Osteoblast (primary cell): ENCODE measurements at regions not wholly inside any gene's neighbourhood (a gene's known extent, or its start where the extent isn't known, plus 50 kb on each side); places are given as distances from the start of the nearest gene placed in this dataset. TPM values are rescaled to one million over a fixed set of nuclear protein-coding genes. Genes with fewer than 3 reads are reported as not detected.

Source experiments
- DNase-seq: peaks from one replicate; pipeline ENCODE4 v3.0.0; 2011; ENCODE audit warnings: low spot score, mixed read lengths; ENCODE audit not compliant: insufficient read length; ENCODE audit errors: missing footprints
- H2AFZ ChIP-seq: 2 replicates; pipeline ENCODE4 v1.6.0; 2011; ENCODE audit warnings: mild to moderate bottlenecking, low read length
- H3K27ac ChIP-seq: 2 replicates; pipeline ENCODE4 v1.5.1; 2011; ENCODE audit warnings: mild to moderate bottlenecking, low read depth, low read length, moderate library complexity
- H3K27me3 ChIP-seq: 2 replicates; pipeline ENCODE4 v1.6.0; 2012; ENCODE audit warnings: mild to moderate bottlenecking, control low read depth, inconsistent platforms, low read length, moderate library complexity; ENCODE audit not compliant: insufficient read depth
- H3K36me3 ChIP-seq: 2 replicates; pipeline ENCODE4 v1.5.1; 2011; ENCODE audit warnings: mild to moderate bottlenecking, low read length, control low read depth, moderate library complexity; ENCODE audit not compliant: insufficient read depth
- H3K4me1 ChIP-seq: 2 replicates; pipeline ENCODE4 v1.5.1; 2011; ENCODE audit warnings: mild to moderate bottlenecking, low read length, control low read depth, moderate library complexity; ENCODE audit not compliant: insufficient read depth
- H3K4me2 ChIP-seq: 2 replicates; pipeline ENCODE4 v1.6.0; 2011; ENCODE audit warnings: mild to moderate bottlenecking, low read length; ENCODE audit not compliant: insufficient read depth
- H3K4me3 ChIP-seq: fragments of 200-600 bp; sonication (generic); 3 replicates; pipeline ENCODE4 v1.5.1; 2012; ENCODE audit warnings: mild to moderate bottlenecking, low read length, inconsistent platforms; ENCODE audit not compliant: insufficient read depth
- H3K79me2 ChIP-seq: 2 replicates; pipeline ENCODE4 v1.6.0; 2012; ENCODE audit warnings: mild to moderate bottlenecking, low read length, control low read depth, inconsistent platforms; ENCODE audit not compliant: insufficient read depth
- H3K9me3 ChIP-seq: 2 replicates; pipeline ENCODE4 v1.5.1; 2011; ENCODE audit warnings: low read depth, low read length, control low read depth
- H4K20me1 ChIP-seq: 2 replicates; pipeline ENCODE4 v1.6.0; 2012; ENCODE audit warnings: mild to moderate bottlenecking, low read length, control low read depth; ENCODE audit not compliant: insufficient read depth
- CTCF ChIP-seq: IDR thresholded peaks from 2 replicates; pipeline ENCODE4 v1.5.1; 2011; ENCODE audit warnings: mild to moderate bottlenecking, low read depth, low read length, moderate library complexity; ENCODE audit errors: extremely low read depth
- small RNA-seq: library from RNA; depleted of rRNA; stranded (forward); fragments of <200 nt; gene quantifications from one replicate; pipeline ENCODE3, GENCODE V24; 2012

- Histone ChIP-seq H3K27ac (no peak overlapping the region), H3K4me2 (no peak overlapping the region), H3K79me2 (no peaks in the 10 kb centered on the region), H2AFZ (no peak overlapping the region), H3K27me3 (no peaks in the 10 kb centered on the region), H4K20me1 (no peaks in the 10 kb centered on the region), H3K4me1 (no peaks in the 10 kb centered on the region), H3K36me3 (no peaks in the 10 kb centered on the region), H3K9me3 (no peaks in the 10 kb centered on the region), H3K4me3 (no peak overlapping the region)
- no peak for DNase-seq
- no peak for TF ChIP-seq CTCF
Observed at GRCh38 chr5:20445326-20445860, 457.4 kb upstream of the CDH18 start.

GRCh38 chr5:20434786-20435185 is 446.8 kb upstream of the CDH18 start:
- H4K20me1 ChIP-seq, result no peaks in the 10 kb centered on the region
- no peak overlapping the region for H3K4me2 ChIP-seq
- no peaks in the 10 kb centered on the region for H3K36me3 ChIP-seq
- no peaks in the 10 kb centered on the region for H3K4me1 ChIP-seq
- H3K79me2 ChIP-seq, result no peaks in the 10 kb centered on the region
- TF ChIP-seq CTCF, result no peak
- no peak overlapping the region for H2AFZ ChIP-seq
- H3K27me3 ChIP-seq, result no peaks in the 10 kb centered on the region
- H3K4me3 ChIP-seq, result no peak overlapping the region
- no peak for DNase-seq
- H3K27ac ChIP-seq, result no peak overlapping the region
- no peaks in the 10 kb centered on the region for H3K9me3 ChIP-seq

- Histone ChIP-seq H2AFZ (no peak overlapping the region), H3K27ac (no peak overlapping the region), H3K79me2 (no peaks in the 10 kb centered on the region), H4K20me1 (no peaks in the 10 kb centered on the region), H3K36me3 (no peaks in the 10 kb centered on the region), H3K4me1 (no peaks in the 10 kb centered on the region), H3K27me3 (no peaks in the 10 kb centered on the region), H3K9me3 (peaks cover 3% of the 10 kb centered on the region), H3K4me3 (no peak overlapping the region), H3K4me2 (no peak overlapping the region)
- no peak for TF ChIP-seq CTCF
- DNase-seq, result no peak
Observed at GRCh38 chr5:20420991-20421595, 433.1 kb upstream of the CDH18 start.

Small RNA genes in the stretch of these regions (small RNA-seq; reads per million reads assigned to genes)
- gene AC091946.2 (not detected), gene AC140172.1 (not detected)
